Heart right ventricle (tissue), 16 donors: ENCODE measurements at regions not wholly inside any gene's neighbourhood (a gene's known extent, or its start where the extent isn't known, plus 50 kb on each side); places are given as distances from the start of the nearest gene placed in this dataset.
A peak's percentile ranks its signal among the peaks of the same experiment; 100 is the strongest.

Experiments
- ATAC-seq, 8 donors: fragments of 200-7000 bp; cut with Tn5 transposase; one replicate each; pipeline ENCODE4 v1.9.1; 2020; ENCODE audit warnings: mild to moderate bottlenecking in 8 of 8, moderate library complexity in 8 of 8, moderate number of reproducible peaks in 1 of 8
- DNase-seq, 2 donors: peaks; one replicate each; pipeline ENCODE4 v3.0.0-alpha.2; 2020
- H3K27ac ChIP-seq, 10 donors: fragments of 200-600 bp; sonication (generic) in 2 of 10; one replicate each; pipeline versions ENCODE4 v1.5.0 to v1.8.0; 2020 to 2022; ENCODE audit warnings: mild to moderate bottlenecking in 3 of 10
- H3K27me3 ChIP-seq, 7 donors: fragments of 200-600 bp; one replicate each; pipeline ENCODE4 v1.8.0; 2021 to 2022; ENCODE audit warnings: mild to moderate bottlenecking in 2 of 7
- H3K36me3 ChIP-seq, 9 donors: fragments of 200-600 bp; sonication (generic) in 1 of 9; one replicate each; pipeline versions ENCODE4 v1.5.0 to v1.8.0; 2020 to 2022; ENCODE audit warnings: mild to moderate bottlenecking in 2 of 9
- H3K4me1 ChIP-seq, 9 donors: fragments of 200-600 bp; sonication (generic) in 1 of 9; one replicate each; pipeline versions ENCODE4 v1.5.0 to v1.8.0; 2020 to 2022; ENCODE audit warnings: mild to moderate bottlenecking in 4 of 9
- H3K4me3 ChIP-seq, 10 donors: fragments of 200-600 bp; sonication (generic) in 2 of 10; one replicate each; pipeline versions ENCODE4 v1.5.0 to v1.8.0; 2020 to 2022; ENCODE audit warnings: mild to moderate bottlenecking in 7 of 10, moderate library complexity in 2 of 10
- H3K9me3 ChIP-seq, 11 donors: fragments of 200-600 bp in 10 of 11; sonication (generic) in 2 of 11; one replicate each; pipeline versions ENCODE4 v1.5.0 to v1.8.0; 2013 to 2022; ENCODE audit warnings: mild to moderate bottlenecking in 2 of 11, control low read depth in 1 of 11, moderate library complexity in 1 of 11
- CTCF ChIP-seq, 9 donors: fragments of 200-600 bp; sonication (generic) in 2 of 9; IDR thresholded peaks; one replicate each; pipeline versions ENCODE4 v1.5.0 to v1.8.0; 2021 to 2022; ENCODE audit warnings: antibody characterized with exemption in 9 of 9, mild to moderate bottlenecking in 5 of 9, moderate library complexity in 1 of 9
- WGBS, 2 donors: extraction: QIAGEN DNeasy Blood & Tissue Kit; methylation state at CpG; one replicate each; pipeline ENCODE4 v1.1.7; 2013; ENCODE audit warnings: inconsistent platforms in 1 of 2; 5-methylcytosine and 5-hydroxymethylcytosine counted together
- intact Hi-C, 10 donors: fragments of 100-400 bp; cut with DNase I; formaldehyde crosslinking; loops; one replicate each; pipeline versions ENCODE4 v1.11.1 to v1.14.2; 2022
- donor health status: Arrhythmogenic right ventricular cardiomyopathy.
- donor health status: ischemic (EF 13 %, LVEDD 7.1; RV severe dilation, severe dysfunction).
- donor health status: healthy with polysubstance abuse.
- donor health status: DM: no; HTN: yes; CAD: no.
- donor health status: DM: no; HTN: no; CAD: no.
- donor health status: ischemic (EF 25% LVEDD 6.9; RV normal size, moderate dysfunction).
- donor health status: ischemic (EF 25% LVEDD 5.7; RV mildly dilated, moderate dysfunction).
- donor health status: healthy.
- donor health status: DM: yes; HTN: yes; CAD: no.
- donor health status: Ischemic cardiomyopathy.
- donor health status: ischemic (EF 35%, LVEDD 5.7; RV mildly dilated, moderate dysfunction).
- donor health status: nonischemic (EF 11% LVEDD 7.7; RV severe dilation, severe dysfunction).
- donor health status: DM: yes; HTN: yes; CAD: no.
- donor health status: PGD.
- donor health status: ischemic (EF 29% LVEDD 5.4; RV normal size, mild dysfunction).
- donor health status: nonischemic (EF 23%, LVEDD 6.1; RV moderate dilation, normal function).

- WGBS, 2 donors = 93 to 95% methylated on average over 3 of the region's 3 CpGs
- DNase-seq (no peak), ATAC-seq (no peak)
- no peak for TF ChIP-seq CTCF (IDR thresholded peaks at IDR 0.05)
- no peaks in the 10 kb centered on the region for H3K4me1 ChIP-seq
- intact Hi-C loops = no loop called here
- H3K27me3 ChIP-seq = no peaks in the 10 kb centered on the region
- no peak overlapping the region for H3K27ac ChIP-seq
- no peaks in the 10 kb centered on the region for H3K9me3 ChIP-seq
- no peaks in the 10 kb centered on the region for H3K36me3 ChIP-seq
- no peak overlapping the region for H3K4me3 ChIP-seq
Measured at GRCh38 chr7:115683093-115683492, 347.5 kb downstream of the TFEC start.

- H3K9me3 ChIP-seq = no peaks in the 10 kb centered on the region
- no peaks in the 10 kb centered on the region for H3K36me3 ChIP-seq
- no peaks in the 10 kb centered on the region for H3K4me1 ChIP-seq
- no peak for ATAC-seq
- WGBS, 2 donors = 73 to 81% methylated on average over 3 of the region's 3 CpGs
- no peak for DNase-seq
- H3K4me3 ChIP-seq = no peak overlapping the region
- no peak overlapping the region for H3K27ac ChIP-seq
- TF ChIP-seq CTCF (IDR thresholded peaks at IDR 0.05) = no peak
- intact Hi-C loops = no loop called here
- H3K27me3 ChIP-seq = no peaks in the 10 kb centered on the region
Measured at GRCh38 chr7:115682507-115682906, 348.1 kb downstream of the TFEC start.

- Histone ChIP-seq H3K9me3 (no peaks in the 10 kb centered on the region), H3K36me3 (no peaks in the 10 kb centered on the region), H3K27me3 (no peaks in the 10 kb centered on the region), H3K4me3 (no peak overlapping the region), H3K4me1 (no peaks in the 10 kb centered on the region), H3K27ac (no peak overlapping the region)
- 77 to 81% methylated on average over 3 of the region's 3 CpGs for WGBS, 2 donors
- ATAC-seq = no peak
- TF ChIP-seq CTCF (IDR thresholded peaks at IDR 0.05) = no peak
- no peak for DNase-seq
- intact Hi-C loops = no loop called here
Measured at GRCh38 chr7:115680921-115681320, 349.6 kb downstream of the TFEC start.

DNA sequence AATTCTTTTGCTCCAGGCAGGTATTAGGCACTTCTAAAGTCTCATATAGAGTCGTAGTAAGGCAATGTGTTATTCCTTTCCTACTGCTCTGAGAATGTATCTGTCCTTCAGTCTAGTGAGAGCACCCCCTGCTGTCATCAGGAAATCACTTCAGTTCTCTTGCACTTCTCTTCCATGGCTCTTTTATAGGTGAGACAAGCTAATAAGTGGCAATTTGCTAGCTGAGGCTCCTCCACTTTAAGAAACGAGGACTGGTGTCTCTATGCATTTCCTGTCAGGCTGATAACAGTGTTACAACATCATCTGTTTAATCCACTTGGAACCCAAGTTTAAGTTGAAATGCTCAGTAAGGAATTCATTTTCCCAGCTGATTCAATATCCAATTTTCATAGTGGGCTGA is 350.6 kb downstream of the TFEC start:
- H3K36me3 ChIP-seq = no peaks in the 10 kb centered on the region
- TF ChIP-seq CTCF (IDR thresholded peaks at IDR 0.05) = peak in 8 of 9 donors; percentile 4 to 49 (median 32)
- H3K4me1 ChIP-seq = no peaks in the 10 kb centered on the region
- no peak for ATAC-seq
- intact Hi-C loops = loop anchor here in 3 of 10 donors (10.0 kb wide), 1 partner anchor 815 kb away; no protein-coding TSS in a partner anchor
- H3K27me3 ChIP-seq = no peaks in the 10 kb centered on the region
- H3K27ac ChIP-seq = no peak overlapping the region
- no peaks in the 10 kb centered on the region for H3K9me3 ChIP-seq
- no peak for DNase-seq
- no peak overlapping the region for H3K4me3 ChIP-seq
- WGBS, 2 donors = 20 to 22% methylated on average over 2 of the region's 2 CpGs
